WTC11 (cell line): ENCODE measurements at regions not wholly inside any gene's neighbourhood (a gene's known extent, or its start where the extent isn't known, plus 50 kb on each side); places are given as distances from the start of the nearest gene placed in this dataset.
"Not testable (repeated sequence)": the region's sequence is repeated elsewhere in the genome, so short reads cannot be mapped to it uniquely, and the experiment has no call there.

Experiments
- ATAC-seq: fragments of 200-7000 bp; cut with Tn5 transposase; 2 replicates; pipeline ENCODE4 v1.10.0; 2021; ENCODE audit warnings: mild to moderate bottlenecking, moderate library complexity
- CTCF ChIA-PET: fragments of 300-600 bp; sonication (Branson Sonifier 250); formaldehyde crosslinking; loops from one replicate; lab custom pipeline; 2021; ENCODE audit warnings: antibody characterized with exemption; lab: Charles Lee
- POLR2A ChIA-PET: fragments of 350-600 bp; sonication (Branson Sonifier 250); formaldehyde crosslinking; loops from one replicate; lab custom pipeline; 2021; ENCODE audit warnings: antibody characterized with exemption; lab: Charles Lee
- DNase-seq: peaks from one replicate; pipeline ENCODE4 v3.0.0; 2021; ENCODE audit warnings: low spot score
- H3K27ac Mint-ChIP-seq: 2 replicates; pipeline ENCODE4 v1.8.0; 2021; ENCODE audit warnings: mixed read lengths
- H3K27me3 Mint-ChIP-seq: 2 replicates; pipeline ENCODE4 v1.8.0; 2021; ENCODE audit warnings: low read depth, mild to moderate bottlenecking, moderate library complexity, mixed read lengths
- H3K36me3 Mint-ChIP-seq: 2 replicates; pipeline ENCODE4 v1.8.0; 2021; ENCODE audit warnings: mixed read lengths
- H3K4me1 Mint-ChIP-seq: 2 replicates; pipeline ENCODE4 v1.8.0; 2022; ENCODE audit warnings: mixed read lengths
- H3K4me3 Mint-ChIP-seq: 2 replicates; pipeline ENCODE4 v1.8.0; 2021; ENCODE audit warnings: mild to moderate bottlenecking, moderate library complexity, mixed read lengths
- H3K9me3 Mint-ChIP-seq: 2 replicates; pipeline ENCODE4 v1.8.0; 2021; ENCODE audit warnings: mixed read lengths
- E2F1 ChIP-seq: sonication (generic); formaldehyde crosslinking; IDR thresholded peaks from 2 replicates; pipeline ENCODE4 v1.8.0; 2022; ENCODE audit warnings: mild to moderate bottlenecking, missing genetic modification reagents
- E2F4 ChIP-seq: sonication (generic); formaldehyde crosslinking; IDR thresholded peaks from 2 replicates; pipeline ENCODE4 v1.8.1; 2022; ENCODE audit warnings: low read depth, mild to moderate bottlenecking, moderate library complexity, missing genetic modification reagents, borderline replicate concordance
- ERG ChIP-seq: fragments of 250-450 bp; sonication (Bioruptor Pico); IDR thresholded peaks from 2 replicates; pipeline ENCODE4 v1.8.0; 2021; ENCODE audit warnings: mild to moderate bottlenecking
- FOXK1 ChIP-seq: sonication (generic); formaldehyde crosslinking; IDR thresholded peaks from 2 replicates; pipeline ENCODE4 v1.8.0; 2022; ENCODE audit warnings: mild to moderate bottlenecking, moderate library complexity, missing genetic modification reagents
- GABPB1 ChIP-seq: sonication (generic); formaldehyde crosslinking; IDR thresholded peaks from 2 replicates; pipeline ENCODE4 v1.8.1; 2023; ENCODE audit warnings: mild to moderate bottlenecking, missing genetic modification reagents
- GTF2I ChIP-seq: fragments of 250-450 bp; sonication (Bioruptor Pico); conservative IDR thresholded peaks from 2 replicates; pipeline ENCODE4 v1.4.0; 2021; ENCODE audit warnings: mild to moderate bottlenecking
- MXD4 ChIP-seq: fragments of 250-450 bp; sonication (Bioruptor Pico); IDR thresholded peaks from 2 replicates; pipeline ENCODE4 v1.8.0; 2021; ENCODE audit warnings: mild to moderate bottlenecking, moderate library complexity, borderline replicate concordance
- NFE2L1 ChIP-seq: sonication (generic); formaldehyde crosslinking; IDR thresholded peaks from 2 replicates; pipeline ENCODE4 v1.8.1; 2023; ENCODE audit warnings: missing genetic modification reagents
- RELA ChIP-seq: sonication (generic); formaldehyde crosslinking; IDR thresholded peaks from 2 replicates; pipeline ENCODE4 v1.8.1; 2022; ENCODE audit warnings: missing genetic modification reagents, mild to moderate bottlenecking, borderline replicate concordance
- SOX15 ChIP-seq: fragments of 250-450 bp; sonication (Bioruptor Pico); IDR thresholded peaks from 2 replicates; pipeline ENCODE4 v1.9.0; 2021; ENCODE audit warnings: mild to moderate bottlenecking
- TEAD4 ChIP-seq: sonication (generic); formaldehyde crosslinking; IDR thresholded peaks from 2 replicates; pipeline ENCODE4 v1.8.0; 2022; ENCODE audit warnings: mild to moderate bottlenecking, missing genetic modification reagents
- ZNF263 ChIP-seq: sonication (generic); formaldehyde crosslinking; IDR thresholded peaks from 2 replicates; pipeline ENCODE4 v1.8.1; 2022; ENCODE audit warnings: low read depth, mild to moderate bottlenecking, moderate library complexity, missing genetic modification reagents
- ZNF532 ChIP-seq: fragments of 250-450 bp; sonication (Bioruptor Pico); IDR thresholded peaks from 2 replicates; pipeline ENCODE4 v1.9.0; 2021; ENCODE audit warnings: mild to moderate bottlenecking, borderline replicate concordance
- ZNF671 ChIP-seq: fragments of 250-450 bp; sonication (Bioruptor Pico); IDR thresholded peaks from 2 replicates; pipeline ENCODE4 v1.8.0; 2021; ENCODE audit warnings: mild to moderate bottlenecking
- TF ChIP-seq, protein P1 (sequence below): sonication (generic); formaldehyde crosslinking; IDR thresholded peaks from 2 replicates; pipeline ENCODE4 v1.8.1; 2023; ENCODE audit warnings: mild to moderate bottlenecking, missing genetic modification reagents, moderate library complexity
- TF ChIP-seq, protein P2 (sequence below): sonication (generic); formaldehyde crosslinking; IDR thresholded peaks from 2 replicates; pipeline ENCODE4 v1.8.1; 2023; ENCODE audit warnings: mild to moderate bottlenecking, missing genetic modification reagents, moderate library complexity

DNA sequence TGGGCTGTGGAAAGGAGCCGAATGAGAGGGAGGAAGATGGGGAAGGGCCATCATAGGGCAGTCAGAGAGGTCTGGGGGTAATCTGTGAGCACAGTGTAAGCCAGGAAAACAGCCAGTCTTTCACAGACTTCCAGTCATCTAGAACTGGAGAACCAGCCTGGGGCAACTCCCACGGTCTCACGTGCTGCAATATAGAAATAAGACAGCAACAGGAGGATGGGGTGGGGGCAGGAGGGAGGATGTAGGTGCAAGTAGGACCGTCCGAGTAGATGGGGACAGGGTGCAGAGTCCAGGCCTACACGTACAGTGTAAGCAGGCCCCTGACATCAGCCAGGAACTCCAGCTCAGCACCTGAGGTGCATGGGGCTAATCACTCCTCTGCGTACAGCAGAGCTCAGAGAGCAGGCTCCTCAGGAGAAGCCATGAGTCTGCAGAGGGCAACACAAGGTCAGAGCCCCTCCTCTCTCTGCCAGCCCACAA, 58.2 kb upstream of the TNFAIP3 start:
- ATAC-seq (peak; percentile 70), DNase-seq (no peak)
- Mint-ChIP-seq H3K36me3 (no peaks in the 10 kb centered on the region), H3K27me3 (no peaks in the 10 kb centered on the region), H3K9me3 (no peaks in the 10 kb centered on the region), H3K27ac (no peak overlapping the region), H3K4me3 (no peak overlapping the region), H3K4me1 (peaks cover 16% of the 10 kb centered on the region)
- TF ChIP-seq FOXK1 (no peak), ZNF532 (no peak), GABPB1 (peak; percentile 54; the same call in 1 of the 2 replicates), ZNF263 (no peak)
- CTCF ChIA-PET, result interaction anchor here (0.7 kb wide), 1 partner anchor 9 kb away, joined by 3 read pairs; no protein-coding TSS in a partner anchor
- POLR2A ChIA-PET, result no interaction called here

DNA sequence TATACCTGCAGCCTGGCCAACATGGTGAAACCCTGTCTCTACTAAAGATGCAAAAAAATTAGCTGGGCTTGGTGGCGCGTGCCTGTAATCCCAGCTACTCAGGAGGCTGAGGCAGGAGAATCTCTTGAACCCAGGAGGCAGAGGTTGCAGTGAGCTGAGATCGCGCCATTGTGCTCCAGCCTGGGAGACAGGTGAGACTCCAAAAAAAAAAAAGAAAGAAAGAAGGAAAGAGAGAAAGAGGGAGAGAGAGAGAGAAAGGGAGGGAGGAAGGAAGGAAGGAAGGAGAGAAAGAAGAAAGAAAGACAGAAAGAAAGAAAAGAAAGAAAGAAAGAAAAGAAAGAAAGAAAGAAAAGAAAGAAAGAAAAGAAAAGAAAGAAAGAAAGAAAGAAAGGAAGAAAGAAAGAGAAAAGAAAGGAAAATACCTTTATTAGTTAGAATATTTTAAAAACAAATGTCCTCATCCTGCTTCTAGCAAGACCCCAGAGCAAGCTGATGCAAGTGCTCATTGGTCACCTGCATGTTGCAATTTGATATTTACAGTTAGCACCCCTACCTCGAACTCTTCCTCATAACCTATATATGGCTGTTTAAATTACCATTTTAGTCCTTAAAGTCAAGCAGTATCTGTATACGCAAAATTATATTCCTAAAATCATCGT, 57.0 kb upstream of the TNFAIP3 start:
- CTCF ChIA-PET, H3K27me3 Mint-ChIP-seq, H3K27ac Mint-ChIP-seq, H3K4me3 Mint-ChIP-seq, H3K36me3 Mint-ChIP-seq, DNase-seq, ATAC-seq, H3K9me3 Mint-ChIP-seq, POLR2A ChIA-PET: not testable (repeated sequence)
- H3K4me1 Mint-ChIP-seq, result peaks cover 14% of the 10 kb centered on the region
- peak; percentile 53; the same call in 1 of the 2 replicates for TF ChIP-seq GABPB1

DNA sequence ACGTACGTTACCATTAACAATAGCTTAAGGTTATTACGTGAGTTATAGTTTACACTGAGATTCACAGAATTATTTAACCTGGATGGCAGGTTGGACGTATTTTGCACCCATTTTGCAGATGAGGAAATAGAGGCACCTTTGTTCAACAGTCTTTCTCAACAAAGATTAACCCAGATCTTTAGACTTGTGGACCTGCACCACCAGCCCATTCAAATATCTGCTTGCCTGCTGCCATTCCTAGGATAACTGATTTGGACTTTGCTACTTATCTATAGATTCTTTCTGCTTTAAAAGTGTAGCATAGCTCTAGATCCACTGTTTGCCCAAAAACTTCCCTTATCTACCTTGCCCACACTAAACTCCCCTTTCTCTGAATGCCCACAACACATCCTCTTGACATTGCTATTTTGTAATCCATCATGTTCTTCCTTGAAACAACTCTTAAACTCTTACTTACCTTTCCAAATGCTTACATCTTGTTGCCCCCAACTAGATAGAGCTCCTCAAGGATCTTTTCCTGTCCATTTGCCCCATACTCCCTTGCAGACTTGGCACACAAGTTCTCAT, 56.4 kb upstream of the TNFAIP3 start:
- Mint-ChIP-seq H3K27me3 (no peaks in the 10 kb centered on the region), H3K9me3 (no peaks in the 10 kb centered on the region), H3K36me3 (no peaks in the 10 kb centered on the region), H3K4me1 (peaks cover 8% of the 10 kb centered on the region), H3K27ac (no peak overlapping the region), H3K4me3 (no peak overlapping the region)
- DNase-seq (no peak), ATAC-seq (no peak)
- CTCF ChIA-PET, result interaction anchor here (1.6 kb wide), 1 partner anchor 11 kb away, joined by 6 read pairs; no protein-coding TSS in a partner anchor
- TF ChIP-seq E2F1 (CRISPR knock-in tag), result no peak
- no peak for TF ChIP-seq MXD4
- no peak for TF ChIP-seq E2F4
- no peak for TF ChIP-seq NFE2L1 (CRISPR knock-in tag)
- TF ChIP-seq RELA (CRISPR knock-in tag), result no peak
- no peak for TF ChIP-seq TEAD4 (CRISPR knock-in tag)
- TF ChIP-seq, protein P1, sequence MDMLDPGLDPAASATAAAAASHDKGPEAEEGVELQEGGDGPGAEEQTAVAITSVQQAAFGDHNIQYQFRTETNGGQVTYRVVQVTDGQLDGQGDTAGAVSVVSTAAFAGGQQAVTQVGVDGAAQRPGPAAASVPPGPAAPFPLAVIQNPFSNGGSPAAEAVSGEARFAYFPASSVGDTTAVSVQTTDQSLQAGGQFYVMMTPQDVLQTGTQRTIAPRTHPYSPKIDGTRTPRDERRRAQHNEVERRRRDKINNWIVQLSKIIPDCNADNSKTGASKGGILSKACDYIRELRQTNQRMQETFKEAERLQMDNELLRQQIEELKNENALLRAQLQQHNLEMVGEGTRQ, result no peak
- no peak for TF ChIP-seq ZNF671 (CRISPR knock-in tag)
- TF ChIP-seq, protein P2, sequence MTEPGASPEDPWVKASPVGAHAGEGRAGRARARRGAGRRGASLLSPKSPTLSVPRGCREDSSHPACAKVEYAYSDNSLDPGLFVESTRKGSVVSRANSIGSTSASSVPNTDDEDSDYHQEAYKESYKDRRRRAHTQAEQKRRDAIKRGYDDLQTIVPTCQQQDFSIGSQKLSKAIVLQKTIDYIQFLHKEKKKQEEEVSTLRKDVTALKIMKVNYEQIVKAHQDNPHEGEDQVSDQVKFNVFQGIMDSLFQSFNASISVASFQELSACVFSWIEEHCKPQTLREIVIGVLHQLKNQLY (CRISPR knock-in tag), result no peak
- no peak for TF ChIP-seq ERG
- TF ChIP-seq GTF2I (CRISPR knock-in tag), result no peak
- TF ChIP-seq SOX15 (CRISPR knock-in tag), result no peak
- POLR2A ChIA-PET, result no interaction called here
